Urinary bladder (tissue), 4 donors: ENCODE measurements at regions not wholly inside any gene's neighbourhood (a gene's known extent, or its start where the extent isn't known, plus 50 kb on each side); places are given as distances from the start of the nearest gene placed in this dataset. TPM values are rescaled to one million over a fixed set of nuclear protein-coding genes. Genes with fewer than 3 reads are reported as not detected.
"Not testable (repeated sequence)": the region's sequence is repeated elsewhere in the genome, so short reads cannot be mapped to it uniquely, and the experiment has no call there.

ENCODE experiments used
- DNase-seq: peaks from one replicate; pipeline ENCODE4 v3.0.0-alpha.2; 2015; ENCODE audit errors: extremely low spot score
- H3K27ac ChIP-seq: one replicate; pipeline ENCODE4 v1.5.1; 2013; ENCODE audit warnings: low read depth, mild to moderate bottlenecking, moderate library complexity
- H3K36me3 ChIP-seq: one replicate; pipeline ENCODE4 v1.6.1; 2013; ENCODE audit warnings: mild to moderate bottlenecking, moderate library complexity; ENCODE audit not compliant: insufficient read depth
- H3K4me1 ChIP-seq: one replicate; pipeline ENCODE4 v1.6.1; 2013; ENCODE audit warnings: mild to moderate bottlenecking, moderate library complexity; ENCODE audit not compliant: insufficient read depth
- H3K4me3 ChIP-seq: one replicate; pipeline ENCODE4 v1.5.1; 2013; ENCODE audit warnings: low read depth, low read length
- WGBS: extraction: QIAGEN DNeasy Blood & Tissue Kit; methylation state at CpG from one replicate; pipeline ENCODE4 v1.1.7; 2013; 5-methylcytosine and 5-hydroxymethylcytosine counted together
- small RNA-seq: library from RNA; depleted of rRNA; stranded (forward); fragments of <200 nt; gene quantifications from one replicate; pipeline ENCODE3, GENCODE V24; 2014
- donor health status: healthy with polysubstance abuse.
- donor health status: healthy.

DNA sequence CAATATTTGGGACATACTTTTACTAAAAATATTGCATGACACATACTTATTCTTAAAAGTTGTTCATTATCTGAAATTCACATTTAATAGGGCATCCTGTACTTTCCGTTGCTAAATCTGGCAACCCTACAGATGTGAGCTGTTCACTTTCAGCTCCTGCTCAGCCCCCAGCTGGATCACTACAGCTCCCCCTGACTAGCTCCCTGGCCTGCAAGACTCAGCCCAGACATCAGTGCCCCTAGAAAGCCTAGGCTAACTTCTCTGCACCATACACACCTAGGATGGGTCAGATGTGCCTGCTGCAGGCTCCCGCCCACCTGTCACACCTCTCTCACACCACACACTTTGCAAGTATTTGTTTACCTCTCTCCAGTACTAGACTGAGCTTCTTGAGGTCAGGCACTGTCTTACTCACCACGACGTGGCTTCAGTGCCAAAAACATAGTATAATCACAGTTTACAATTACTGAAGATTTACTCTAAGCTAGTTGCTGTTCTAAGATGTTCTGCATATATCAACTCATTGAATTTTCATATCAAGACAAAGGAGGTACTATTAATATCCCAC, 55.9 kb upstream of the WIPF3 start:
- H3K36me3 ChIP-seq, H3K4me3 ChIP-seq, H3K4me1 ChIP-seq, H3K27ac ChIP-seq, DNase-seq: not testable (repeated sequence)
- 42% methylated on average over 4 of the region's 4 CpGs for WGBS

DNA sequence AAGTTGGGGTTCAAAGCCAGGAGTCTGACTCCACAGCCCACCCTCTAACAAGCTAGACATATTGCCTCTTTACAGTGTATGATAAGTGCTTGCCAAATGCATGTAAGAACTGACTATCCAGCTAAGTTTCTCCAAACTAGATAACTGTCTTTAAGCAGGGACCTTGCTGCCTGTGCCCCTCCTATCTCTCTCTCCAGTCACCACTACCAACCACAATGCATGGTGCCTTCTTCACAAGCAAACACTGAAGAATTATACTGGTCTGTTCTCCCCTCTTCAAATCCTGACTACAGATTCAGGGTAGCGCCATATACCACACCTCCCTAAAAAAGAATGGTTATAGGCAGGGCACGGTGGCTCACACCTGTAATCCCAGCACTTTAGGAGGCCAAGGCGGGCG, 55.3 kb upstream of the WIPF3 start:
- H3K27ac ChIP-seq, DNase-seq, H3K4me1 ChIP-seq, H3K4me3 ChIP-seq, H3K36me3 ChIP-seq: not testable (repeated sequence)
- 95% methylated on average over 4 of the region's 4 CpGs for WGBS

DNA sequence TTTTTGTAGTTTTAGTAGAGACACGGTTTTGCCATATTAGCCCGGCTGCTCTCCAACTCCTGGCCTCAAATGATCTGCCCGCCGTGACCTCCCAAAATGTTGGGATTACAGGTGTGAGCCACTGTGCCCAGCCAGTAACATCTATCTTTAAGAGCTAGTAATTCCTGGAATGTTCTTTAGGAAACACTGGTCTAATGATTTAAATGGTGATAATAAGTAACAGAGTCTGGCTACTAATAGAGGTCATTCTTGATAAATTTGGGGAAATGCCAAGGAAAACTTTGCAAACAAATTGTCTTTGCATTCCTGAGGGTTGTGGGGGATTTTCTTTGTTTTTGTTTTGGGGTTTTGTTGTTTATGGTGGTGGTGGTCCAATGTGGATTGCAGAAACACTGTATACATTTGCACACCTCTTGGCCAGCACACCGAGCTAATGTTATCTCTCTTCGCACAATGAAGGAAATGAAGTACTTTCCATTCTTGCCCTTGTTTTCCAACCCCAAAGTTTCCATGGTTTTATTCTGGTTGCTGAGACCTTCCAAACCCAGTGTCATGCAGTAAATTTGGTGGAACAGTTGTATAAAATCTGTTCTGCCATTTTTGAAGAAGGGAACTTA, 51.3 kb upstream of the WIPF3 start:
- H3K36me3 ChIP-seq = no peaks in the 10 kb centered on the region
- 64% methylated on average over 6 of the region's 6 CpGs for WGBS
- H3K27ac ChIP-seq = no peak overlapping the region
- no peak for DNase-seq
- no peaks in the 10 kb centered on the region for H3K4me1 ChIP-seq
- no peak overlapping the region for H3K4me3 ChIP-seq

Small RNAs in the stretch of these regions (small RNA-seq; reads per million reads assigned to genes)
- gene MIR550A3 = not detected
- not detected for gene TMSB4XP3
